ENCODE measurements at regions not wholly inside any gene's neighbourhood (a gene's known extent, or its start where the extent isn't known, plus 50 kb on each side); places are given as distances from the start of the nearest gene placed in this dataset.
"Not testable (repeated sequence)": the region's sequence is repeated elsewhere in the genome, so short reads cannot be mapped to it uniquely, and the experiment has no call there.

GRCh38 chr1:161454865-161455707 lies 50.2 kb upstream of the FCGR2A start:
- DNase-seq: not testable (repeated sequence)

- peak in 1 of 2 donors; percentile 19 for DNase-seq
Observed at GRCh38 chr1:161453950-161454864, 51.0 kb upstream of the FCGR2A start.

- not testable (repeated sequence) for DNase-seq
Observed at GRCh38 chr1:161451698-161452348, 53.4 kb upstream of the FCGR2A start.

DNA sequence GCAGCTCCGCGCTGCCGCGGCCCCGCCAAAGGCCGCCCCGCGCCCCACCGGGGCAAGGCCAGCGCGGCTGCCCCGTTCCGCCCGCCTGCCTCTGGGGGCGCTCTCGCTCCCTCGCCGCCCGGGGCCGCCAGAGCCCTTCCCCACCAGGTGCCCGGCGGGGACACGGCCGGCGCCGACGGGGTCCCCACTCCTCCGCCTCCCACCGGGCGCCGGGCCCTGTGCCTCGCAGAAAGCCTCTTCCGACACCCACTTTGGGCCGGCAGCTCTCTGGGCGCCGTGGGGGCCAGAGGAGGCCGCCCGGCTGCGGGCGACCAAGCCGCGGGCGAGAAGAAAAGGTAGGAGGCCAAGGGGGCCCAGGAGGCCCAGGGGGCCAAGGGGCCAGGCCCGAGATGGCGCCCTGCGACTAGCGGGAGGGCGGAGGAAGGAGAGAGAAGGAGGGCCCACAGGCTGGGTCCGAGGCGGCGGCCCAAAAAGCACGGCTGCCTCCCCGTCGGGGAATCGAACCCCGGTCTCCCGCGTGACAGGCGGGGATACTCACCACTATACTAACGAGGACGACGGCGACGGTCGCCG lies 57.4 kb upstream of the FCGR2A start:
- DNase-seq: not testable (repeated sequence)

- DNase-seq: not testable (repeated sequence)
Observed at GRCh38 chr1:161447040-161447759, 58.1 kb upstream of the FCGR2A start.

DNA sequence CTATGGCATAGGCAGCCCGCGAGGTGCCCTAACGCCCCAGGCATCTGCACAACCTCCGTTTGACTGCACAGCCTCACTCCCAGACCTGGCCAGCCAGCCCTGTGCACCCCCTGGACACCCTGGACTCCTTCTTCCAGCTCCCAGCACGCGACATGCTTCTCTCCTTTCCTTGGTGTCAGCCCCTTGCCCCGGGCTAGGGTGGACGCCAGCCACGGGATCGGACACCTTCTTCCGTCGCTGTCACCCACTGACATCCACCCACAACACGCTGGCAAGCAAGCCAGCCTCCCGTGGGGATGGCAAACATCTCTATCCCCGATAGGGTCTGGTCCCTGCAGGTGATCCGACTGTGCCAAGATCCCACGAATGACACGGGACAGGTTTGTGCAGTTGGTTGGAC lies 60.5 kb upstream of the FCGR2A start:
- not testable (repeated sequence) for DNase-seq

DNA sequence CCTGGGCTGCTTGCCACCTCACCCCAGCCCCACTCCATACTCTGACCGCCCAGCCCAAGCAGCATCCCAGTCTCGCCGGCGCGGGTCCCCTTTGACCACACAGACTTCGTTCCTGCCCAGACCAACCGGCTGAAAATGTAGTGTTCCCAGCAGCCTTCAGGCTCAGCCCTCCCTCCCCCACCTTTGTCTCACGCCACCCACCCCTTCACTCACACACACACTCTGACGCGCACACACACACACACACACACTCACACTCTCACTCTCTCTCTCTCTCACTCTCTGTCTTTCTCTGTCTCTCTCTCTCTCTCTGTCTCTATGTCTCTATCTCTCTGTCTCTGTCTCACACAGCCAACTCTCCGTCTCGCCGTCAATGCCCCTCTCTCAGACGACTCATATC lies 61.0 kb upstream of the FCGR2A start:
- DNase-seq: not testable (repeated sequence)

DNA sequence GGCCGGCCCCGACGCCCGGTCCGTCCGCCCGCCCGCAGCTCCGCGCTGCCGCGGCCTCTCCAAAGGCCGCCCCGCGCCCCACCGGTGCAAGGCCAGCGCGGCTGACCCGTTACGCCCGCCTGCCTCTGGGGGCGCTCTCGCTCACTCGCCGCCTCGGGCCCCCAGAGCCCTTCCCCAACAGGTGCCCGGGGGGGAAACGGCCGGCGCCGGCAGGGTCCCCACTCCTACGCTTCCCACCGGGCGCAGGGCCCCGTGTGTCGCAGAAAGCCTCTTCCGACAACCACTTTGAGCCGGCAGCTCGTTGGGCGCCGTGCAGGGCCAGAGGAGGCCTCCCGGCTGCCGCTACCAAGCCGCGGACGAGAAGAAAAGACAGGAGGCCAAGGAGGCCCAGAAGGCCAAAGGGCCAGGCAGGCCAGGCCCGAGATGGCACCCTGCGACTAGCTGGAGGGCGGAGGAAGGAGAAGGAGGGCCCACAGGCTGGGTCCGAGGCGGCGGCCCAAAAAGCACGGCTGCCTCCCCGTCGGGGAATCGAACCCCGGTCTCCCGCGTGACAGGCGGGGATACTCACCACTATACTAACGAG lies 64.9 kb upstream of the FCGR2A start:
- DNase-seq: peak; percentile 58 to 72

DNA sequence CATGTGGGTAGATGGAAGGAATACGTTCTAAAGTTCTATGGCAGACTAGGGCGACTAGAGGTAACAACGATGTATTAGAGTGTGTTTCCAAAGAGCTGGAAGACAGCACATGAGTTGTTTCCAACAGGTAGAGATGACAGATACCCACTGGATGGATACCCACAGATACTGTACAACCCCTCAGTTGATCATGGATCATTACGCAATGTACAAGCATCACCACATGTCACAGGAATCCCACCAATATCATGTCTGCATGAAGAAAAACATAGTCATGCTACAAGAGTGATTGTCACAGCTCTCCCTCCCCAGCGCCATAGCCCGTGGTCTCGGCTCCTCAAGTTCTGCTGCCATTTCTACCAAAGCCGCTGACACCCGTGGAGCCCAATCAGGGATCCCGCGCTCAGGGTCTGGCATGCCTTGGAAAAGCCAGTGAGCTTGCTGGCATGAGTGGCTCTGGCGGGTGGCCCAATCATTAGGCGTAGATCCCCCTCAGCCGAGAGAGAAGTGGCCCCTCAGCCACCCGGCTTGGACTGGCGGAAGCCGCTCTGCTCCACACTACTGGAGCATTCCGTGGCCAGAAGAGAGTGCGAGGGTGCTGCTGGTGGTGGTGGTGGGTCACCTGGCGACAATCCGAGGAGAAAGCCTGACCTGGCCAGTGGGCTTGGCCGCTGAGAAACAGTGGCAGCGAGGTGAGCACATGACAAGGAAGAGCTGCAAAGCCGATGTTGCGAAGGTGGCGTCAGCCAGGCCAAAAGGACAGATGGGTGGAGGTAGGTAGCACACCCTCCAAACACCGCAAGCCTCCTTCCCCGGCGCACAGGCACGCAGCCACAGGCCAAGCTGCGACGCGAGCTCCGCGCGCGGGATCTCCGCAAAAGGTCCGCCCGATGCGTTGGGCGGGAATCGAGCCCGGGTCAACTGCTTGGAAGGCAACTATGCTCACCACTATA lies 65.7 kb upstream of the FCGR2A start:
- DNase-seq: peak; percentile 26 to 46

DNA sequence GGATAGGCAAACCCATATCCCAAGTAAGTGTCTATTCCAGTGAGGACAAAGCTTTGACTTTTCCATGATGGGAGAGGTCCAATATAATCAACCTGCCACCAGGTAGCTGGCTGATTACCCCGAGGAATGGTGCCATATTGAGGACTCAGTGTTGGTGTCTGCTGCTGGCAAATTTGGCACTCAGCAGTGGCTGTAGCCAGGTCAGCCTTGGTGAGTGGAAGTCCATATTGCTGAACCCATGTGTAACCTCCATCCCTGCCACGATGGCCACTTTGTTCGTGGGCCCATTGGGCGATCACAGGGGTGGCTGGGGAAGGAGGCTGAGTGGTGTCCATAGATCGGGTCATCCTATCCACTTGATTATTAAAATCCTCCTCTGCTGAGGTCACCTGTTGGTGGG lies 65.5 kb upstream of the CFAP126 start:
- not testable (repeated sequence) for DNase-seq

DNA sequence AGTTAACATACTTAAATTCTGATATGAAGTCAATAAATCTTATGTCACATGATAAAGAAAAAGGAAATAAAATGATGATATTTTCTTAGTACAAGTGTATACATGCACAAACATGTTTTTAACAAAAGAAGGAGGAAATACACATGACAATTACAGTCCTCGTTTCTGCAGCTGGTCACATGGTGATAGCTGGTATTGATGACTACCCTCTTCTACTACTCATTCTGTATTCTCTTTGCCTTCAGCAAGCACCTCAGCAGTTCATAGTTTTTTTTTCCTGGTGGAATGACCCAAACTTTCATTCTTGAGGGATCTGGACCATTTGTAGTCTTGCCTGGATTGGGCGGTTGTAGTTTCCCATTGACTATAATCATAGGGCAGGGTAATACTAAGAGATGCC lies 64.4 kb upstream of the CFAP126 start:
- DNase-seq: no peak

- DNase-seq: peak; percentile 41 to 43
Observed at GRCh38 chr1:161427733-161428516, 60.2 kb upstream of the CFAP126 start.

DNA sequence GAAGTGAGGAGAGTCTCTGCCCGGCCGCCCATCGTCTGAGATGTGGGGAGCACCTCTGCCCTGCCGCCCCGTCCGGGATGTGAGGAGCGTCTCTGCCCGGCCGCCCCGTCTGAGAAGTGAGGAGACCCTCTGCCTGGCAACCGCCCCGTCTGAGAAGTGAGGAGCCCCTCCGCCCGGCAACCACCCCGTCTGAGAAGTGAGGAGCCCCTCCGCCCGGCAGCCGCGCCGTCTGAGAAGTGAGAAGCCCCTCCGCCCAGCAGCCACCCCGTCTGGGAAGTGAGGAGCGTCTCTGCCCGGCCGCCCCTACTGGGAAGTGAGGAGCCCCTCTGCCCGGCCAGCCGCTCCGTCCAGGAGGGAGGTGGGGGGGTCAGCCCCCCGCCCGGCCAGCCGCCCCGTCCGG lies 55.2 kb upstream of the CFAP126 start:
- DNase-seq: not testable (repeated sequence)

GRCh38 chr1:161421456-161421855 lies 53.8 kb upstream of the CFAP126 start:
- DNase-seq: no peak

- no peak for DNase-seq
Observed at GRCh38 chr1:161420763-161421455, 53.2 kb upstream of the CFAP126 start.

- not testable (repeated sequence) for DNase-seq
Observed at GRCh38 chr1:161417536-161417935, 49.9 kb upstream of the CFAP126 start.

All from stimulated activated CD4-positive, alpha-beta T cell treated with anti-CD3 and anti-CD28 coated beads, Interleukin-2, amount 100 ng/mL, for 48 hours (primary cell).